Vagina (tissue), 2 donors: ENCODE measurements at regions not wholly inside any gene's neighbourhood (a gene's known extent, or its start where the extent isn't known, plus 50 kb on each side); places are given as distances from the start of the nearest gene placed in this dataset.

Experiments
- DNase-seq, 2 donors: peaks; one replicate each; pipeline ENCODE4 v3.0.0-alpha.2; 2017; ENCODE audit errors: extremely low spot score in 2 of 2
- H3K27ac ChIP-seq: fragments of 200-600 bp; sonication (generic); one replicate; pipeline ENCODE4 v1.5.1; 2019
- H3K27me3 ChIP-seq: fragments of 200-600 bp; sonication (generic); one replicate; pipeline ENCODE4 v1.5.1; 2019
- H3K36me3 ChIP-seq, 2 donors: fragments of 200-600 bp; sonication (generic); one replicate each; pipeline ENCODE4 v1.5.1; 2017 to 2019
- H3K4me1 ChIP-seq: fragments of 200-600 bp; sonication (generic); one replicate; pipeline ENCODE4 v1.5.1; 2019
- H3K4me3 ChIP-seq, 2 donors: fragments of 200-600 bp; sonication (generic); 1 replicate in 1 of 2; 2 replicates in 1 of 2; pipeline ENCODE4 v1.5.1; 2016 to 2019
- H3K9me3 ChIP-seq: fragments of 200-600 bp; sonication (generic); one replicate; pipeline ENCODE4 v1.5.1; 2019
- POLR2A ChIP-seq, 2 donors: fragments of 450-650 bp; IDR thresholded peaks; one replicate each; pipeline ENCODE4 v1.6.1; 2017; ENCODE audit warnings: antibody characterized with exemption in 2 of 2, mild to moderate bottlenecking in 2 of 2, moderate library complexity in 2 of 2
- POLR2AphosphoS5 ChIP-seq, 2 donors: sonication (generic); formaldehyde crosslinking; IDR thresholded peaks; one replicate each; pipeline ENCODE4 v1.9.0; 2017; ENCODE audit warnings: antibody characterized with exemption in 2 of 2, mild to moderate bottlenecking in 2 of 2, low read depth in 1 of 2; ENCODE audit not compliant: insufficient read depth in 1 of 2
- intact Hi-C: fragments of 100-400 bp; cut with DNase I; formaldehyde crosslinking; loops from one replicate; pipeline ENCODE4 v1.15.1; 2023
- TF ChIP-seq, protein P1 (sequence below), 3 experiments: fragments of 450-650 bp in 2 of 3; fragments of 200-600 bp in 1 of 3; sonication (generic) in 1 of 3; IDR thresholded peaks; one replicate each; pipeline ENCODE4 v1.5.1; 2017 to 2019; ENCODE audit warnings: antibody characterized with exemption in 3 of 3, mild to moderate bottlenecking in 2 of 3, moderate library complexity in 2 of 3

DNA sequence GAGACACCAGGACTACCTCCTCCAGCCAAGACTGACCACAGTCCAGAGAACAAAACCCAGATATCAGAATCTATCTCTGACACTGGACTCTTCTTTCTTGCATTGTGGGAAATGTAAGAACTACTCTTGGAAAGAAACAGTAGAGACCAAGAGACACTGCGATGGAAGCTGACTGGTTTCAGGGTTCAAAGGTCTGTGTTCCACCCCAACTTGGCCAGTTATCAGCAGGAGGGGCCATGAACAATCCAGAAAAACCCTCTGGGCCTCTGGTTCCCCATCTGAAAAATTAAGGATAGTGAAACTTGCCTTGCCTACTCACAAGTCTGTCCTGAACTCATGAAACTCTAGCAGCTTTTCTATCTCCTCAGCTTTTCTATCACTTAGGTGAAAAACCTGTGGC lies 166.5 kb downstream of the SUCLG1 start:
- no peak overlapping the region for H3K27ac ChIP-seq
- H3K4me1 ChIP-seq = no peaks in the 10 kb centered on the region
- intact Hi-C loops = no loop called here
- TF ChIP-seq POLR2AphosphoS5 (IDR thresholded peaks at IDR 0.05; ENCODE audit: insufficient read depth in 1 of 2, low read depth in 1 of 2) = no peak
- TF ChIP-seq POLR2A (IDR thresholded peaks at IDR 0.05) = no peak
- TF ChIP-seq, protein P1, sequence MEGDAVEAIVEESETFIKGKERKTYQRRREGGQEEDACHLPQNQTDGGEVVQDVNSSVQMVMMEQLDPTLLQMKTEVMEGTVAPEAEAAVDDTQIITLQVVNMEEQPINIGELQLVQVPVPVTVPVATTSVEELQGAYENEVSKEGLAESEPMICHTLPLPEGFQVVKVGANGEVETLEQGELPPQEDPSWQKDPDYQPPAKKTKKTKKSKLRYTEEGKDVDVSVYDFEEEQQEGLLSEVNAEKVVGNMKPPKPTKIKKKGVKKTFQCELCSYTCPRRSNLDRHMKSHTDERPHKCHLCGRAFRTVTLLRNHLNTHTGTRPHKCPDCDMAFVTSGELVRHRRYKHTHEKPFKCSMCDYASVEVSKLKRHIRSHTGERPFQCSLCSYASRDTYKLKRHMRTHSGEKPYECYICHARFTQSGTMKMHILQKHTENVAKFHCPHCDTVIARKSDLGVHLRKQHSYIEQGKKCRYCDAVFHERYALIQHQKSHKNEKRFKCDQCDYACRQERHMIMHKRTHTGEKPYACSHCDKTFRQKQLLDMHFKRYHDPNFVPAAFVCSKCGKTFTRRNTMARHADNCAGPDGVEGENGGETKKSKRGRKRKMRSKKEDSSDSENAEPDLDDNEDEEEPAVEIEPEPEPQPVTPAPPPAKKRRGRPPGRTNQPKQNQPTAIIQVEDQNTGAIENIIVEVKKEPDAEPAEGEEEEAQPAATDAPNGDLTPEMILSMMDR (IDR thresholded peaks at IDR 0.05) = no peak
- H3K27me3 ChIP-seq = no peaks in the 10 kb centered on the region
- H3K4me3 ChIP-seq = no peak overlapping the region
- no peak for DNase-seq
- no peaks in the 10 kb centered on the region for H3K9me3 ChIP-seq
- H3K36me3 ChIP-seq = no peaks in the 10 kb centered on the region

DNA sequence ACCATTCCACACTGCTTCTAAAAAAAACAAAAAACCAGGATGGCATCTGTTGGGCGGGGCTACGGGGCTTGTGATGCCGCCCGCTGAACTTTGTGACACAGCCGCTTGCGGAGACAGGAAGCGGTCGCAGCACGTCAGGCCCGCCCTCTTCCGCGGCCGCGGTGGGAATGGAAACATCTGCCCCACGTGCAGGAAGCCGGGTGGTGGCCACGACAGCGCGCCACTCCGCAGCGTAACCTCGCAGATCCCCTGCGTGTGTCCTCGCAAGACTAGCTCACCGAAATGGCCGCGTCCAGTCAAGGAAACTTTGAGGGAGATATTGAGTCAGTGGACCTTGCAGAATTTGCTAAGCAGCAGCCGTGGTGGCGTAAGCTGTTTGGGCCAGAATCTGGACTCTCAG lies 168.5 kb downstream of the SUCLG1 start:
- Histone ChIP-seq H3K27me3 (no peaks in the 10 kb centered on the region), H3K36me3 (no peaks in the 10 kb centered on the region), H3K4me3 (no peak overlapping the region), H3K27ac (no peak overlapping the region), H3K4me1 (no peaks in the 10 kb centered on the region), H3K9me3 (no peaks in the 10 kb centered on the region)
- no peak for DNase-seq
- intact Hi-C loops = no loop called here
- TF ChIP-seq, protein P1 (IDR thresholded peaks at IDR 0.05) = no peak
- no peak for TF ChIP-seq POLR2A (IDR thresholded peaks at IDR 0.05)
- TF ChIP-seq POLR2AphosphoS5 (IDR thresholded peaks at IDR 0.05; ENCODE audit: insufficient read depth in 1 of 2, low read depth in 1 of 2) = no peak

DNA sequence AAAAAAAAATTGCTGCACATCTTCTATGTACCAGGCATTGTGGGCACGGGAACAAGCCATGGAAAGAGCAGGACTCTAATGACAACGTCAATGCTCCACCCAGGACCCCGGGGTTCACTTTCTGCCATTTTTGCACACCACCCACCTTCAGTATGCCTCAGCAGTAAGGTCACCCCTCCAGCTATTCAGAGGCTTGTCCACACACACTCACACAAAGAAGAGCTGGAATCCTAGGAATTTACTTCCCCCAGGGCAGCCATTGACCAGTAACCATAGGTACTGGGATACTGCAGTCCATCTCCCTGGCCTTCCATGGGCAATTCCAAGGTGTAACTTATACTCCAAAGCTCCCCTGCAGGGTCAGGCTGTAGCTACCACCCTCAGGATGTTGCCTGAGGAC lies 170.8 kb downstream of the SUCLG1 start:
- Histone ChIP-seq H3K4me3 (no peak overlapping the region), H3K27ac (no peak overlapping the region), H3K36me3 (no peaks in the 10 kb centered on the region), H3K9me3 (no peaks in the 10 kb centered on the region), H3K27me3 (no peaks in the 10 kb centered on the region), H3K4me1 (no peaks in the 10 kb centered on the region)
- TF ChIP-seq POLR2AphosphoS5 (IDR thresholded peaks at IDR 0.05; ENCODE audit: insufficient read depth in 1 of 2, low read depth in 1 of 2) = no peak
- TF ChIP-seq, protein P1 (IDR thresholded peaks at IDR 0.05) = no peak
- TF ChIP-seq POLR2A (IDR thresholded peaks at IDR 0.05) = no peak
- intact Hi-C loops = no loop called here
- DNase-seq = no peak

DNA sequence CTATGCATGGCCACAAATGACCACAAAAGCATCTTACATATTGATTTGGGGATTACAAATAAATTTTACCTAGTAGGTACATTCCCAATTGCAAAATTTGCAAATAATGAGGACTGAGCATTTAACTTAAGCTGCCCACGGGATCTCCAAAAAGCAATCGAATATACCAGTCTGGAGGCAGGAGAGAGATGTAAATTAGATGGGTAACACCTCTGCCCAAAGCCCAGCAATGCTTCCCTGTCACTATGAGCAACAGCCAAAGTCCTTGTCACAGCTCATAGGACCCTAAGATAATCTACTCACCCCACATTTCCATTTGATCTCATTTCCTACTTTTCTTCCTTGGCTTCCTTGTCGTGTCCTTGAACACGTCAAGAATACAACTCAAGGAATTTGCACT lies 172.2 kb downstream of the SUCLG1 start:
- no peak overlapping the region for H3K27ac ChIP-seq
- no peak overlapping the region for H3K4me3 ChIP-seq
- DNase-seq = no peak
- no peaks in the 10 kb centered on the region for H3K4me1 ChIP-seq
- no peaks in the 10 kb centered on the region for H3K36me3 ChIP-seq
- H3K27me3 ChIP-seq = no peaks in the 10 kb centered on the region
- no peaks in the 10 kb centered on the region for H3K9me3 ChIP-seq
- intact Hi-C loops = no loop called here
- TF ChIP-seq POLR2A (IDR thresholded peaks at IDR 0.05) = no peak
- no peak for TF ChIP-seq POLR2AphosphoS5 (IDR thresholded peaks at IDR 0.05; ENCODE audit: insufficient read depth in 1 of 2, low read depth in 1 of 2)
- TF ChIP-seq, protein P1 (IDR thresholded peaks at IDR 0.05) = no peak

DNA sequence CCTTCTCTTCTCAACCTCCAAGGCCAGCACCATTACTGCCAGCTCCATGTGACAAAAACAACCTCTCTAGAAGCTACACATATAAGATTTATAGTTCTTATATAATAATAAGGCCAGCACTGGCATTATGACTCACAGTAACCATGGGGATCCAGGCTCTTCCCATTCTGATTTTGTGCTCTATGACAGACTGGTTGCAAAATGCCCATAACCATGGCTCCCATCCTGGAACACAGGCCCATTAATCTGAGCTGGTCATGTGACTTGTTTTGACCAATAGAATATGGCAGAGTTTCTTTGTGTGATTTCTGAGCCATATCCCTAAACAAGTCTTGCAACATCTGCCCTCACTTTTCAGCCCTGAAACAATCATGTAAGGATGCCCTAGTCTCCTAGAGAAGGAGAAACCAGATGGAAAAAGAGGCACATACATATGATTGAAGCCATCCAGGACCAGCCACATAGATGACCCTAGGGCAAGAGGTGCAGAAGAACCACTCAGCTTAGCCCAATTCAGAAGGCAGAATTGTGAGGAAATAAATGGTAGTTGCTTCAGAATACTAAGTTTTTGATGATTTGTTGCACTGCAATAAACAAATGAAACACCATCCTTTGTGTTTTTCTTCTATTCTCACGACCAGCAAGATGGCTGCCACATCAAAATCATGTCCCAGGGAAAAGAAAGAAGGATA lies 173.9 kb downstream of the SUCLG1 start:
- no peaks in the 10 kb centered on the region for H3K9me3 ChIP-seq
- no peak overlapping the region for H3K27ac ChIP-seq
- H3K36me3 ChIP-seq = no peaks in the 10 kb centered on the region
- H3K4me3 ChIP-seq = no peak overlapping the region
- intact Hi-C loops = no loop called here
- no peak for DNase-seq
- H3K4me1 ChIP-seq = no peaks in the 10 kb centered on the region
- TF ChIP-seq POLR2AphosphoS5 (IDR thresholded peaks at IDR 0.05; ENCODE audit: insufficient read depth in 1 of 2, low read depth in 1 of 2) (no peak), POLR2A (IDR thresholded peaks at IDR 0.05) (no peak)
- TF ChIP-seq, protein P1 (IDR thresholded peaks at IDR 0.05) = no peak
- no peaks in the 10 kb centered on the region for H3K27me3 ChIP-seq
